Hepatocyte (in vitro differentiated cells): ENCODE measurements at regions not wholly inside any gene's neighbourhood (a gene's known extent, or its start where the extent isn't known, plus 50 kb on each side); places are given as distances from the start of the nearest gene placed in this dataset.

Experiments used
- DNase-seq: peaks from one replicate; pipeline ENCODE4 v3.0.0-alpha.2; 2016; ENCODE audit warnings: low spot score
- H2AFZ ChIP-seq: fragments of 200-600 bp; sonication (generic); 2 replicates; pipeline ENCODE4 v1.6.0; 2016; ENCODE audit warnings: antibody characterized with exemption, mild to moderate bottlenecking
- H3K27ac ChIP-seq: fragments of 200-600 bp; sonication (generic); 2 replicates; pipeline ENCODE4 v1.5.1; 2016; ENCODE audit warnings: mild to moderate bottlenecking
- H3K27me3 ChIP-seq: fragments of 200-600 bp; sonication (generic); 2 replicates; pipeline ENCODE4 v1.6.1; 2016
- H3K36me3 ChIP-seq: fragments of 200-600 bp; sonication (generic); replicated peaks from 2 replicates; pipeline ENCODE4 v1.5.1; 2016; ENCODE audit warnings: low read depth; ENCODE audit not compliant: insufficient read depth
- H3K4me1 ChIP-seq: fragments of 200-600 bp; sonication (generic); 2 replicates; pipeline ENCODE4 v1.5.1; 2016; ENCODE audit warnings: mild to moderate bottlenecking, moderate library complexity; ENCODE audit not compliant: insufficient read depth
- H3K4me2 ChIP-seq: fragments of 200-600 bp; sonication (generic); 2 replicates; pipeline ENCODE4 v1.6.0; 2016
- H3K4me3 ChIP-seq: fragments of 200-600 bp; sonication (generic); 2 replicates; pipeline ENCODE4 v1.5.1; 2016; ENCODE audit warnings: mild to moderate bottlenecking
- H3K79me2 ChIP-seq: fragments of 200-600 bp; sonication (generic); 2 replicates; pipeline ENCODE4 v1.6.0; 2017; ENCODE audit warnings: mild to moderate bottlenecking
- H3K9me2 ChIP-seq: fragments of 200-600 bp; sonication (generic); replicated peaks from 2 replicates; pipeline ENCODE4 v1.6.0; 2017; ENCODE audit warnings: mild to moderate bottlenecking; ENCODE audit not compliant: insufficient read depth
- H3K9me3 ChIP-seq: fragments of 200-600 bp; sonication (generic); 2 replicates; pipeline ENCODE4 v1.5.1; 2016; ENCODE audit warnings: low read depth, mild to moderate bottlenecking
- H4K20me1 ChIP-seq: fragments of 200-600 bp; sonication (generic); 2 replicates; pipeline ENCODE4 v1.6.0; 2016; ENCODE audit warnings: mild to moderate bottlenecking; ENCODE audit not compliant: insufficient read depth, poor library complexity, severe bottlenecking
- CTCF ChIP-seq: fragments of 200-600 bp; sonication (generic); IDR thresholded peaks from 2 replicates; pipeline ENCODE4 v1.5.1; 2016; ENCODE audit warnings: antibody characterized with exemption, mild to moderate bottlenecking; ENCODE audit not compliant: poor library complexity
- EZH2 ChIP-seq: fragments of 200-600 bp; sonication (generic); IDR thresholded peaks from 2 replicates; pipeline ENCODE4 v1.6.1; 2016; ENCODE audit warnings: antibody characterized with exemption, mild to moderate bottlenecking, borderline replicate concordance
- EZH2phosphoT487 ChIP-seq: fragments of 200-600 bp; sonication (generic); IDR thresholded peaks from one replicate; pipeline ENCODE4 v1.6.1; 2018; ENCODE audit warnings: antibody characterized with exemption, mild to moderate bottlenecking, low read depth, moderate library complexity; ENCODE audit not compliant: unreplicated experiment, severe bottlenecking
- WGBS: methylation state at CpG from one replicate; pipeline ENCODE4 v1.1.6; 2016; ENCODE audit warnings: low lambda C conversion rate; ENCODE audit errors: missing lambda C conversion rate; 5-methylcytosine and 5-hydroxymethylcytosine counted together

GRCh38 chr5:2466966-2467365, 284.5 kb downstream of the IRX2 start:
- Histone ChIP-seq H3K9me2 (no peaks in the 10 kb centered on the region), H3K27me3 (no peaks in the 10 kb centered on the region), H3K4me2 (no peak overlapping the region), H3K4me1 (no peaks in the 10 kb centered on the region), H3K9me3 (no peaks in the 10 kb centered on the region), H3K4me3 (no peak overlapping the region), H4K20me1 (no peaks in the 10 kb centered on the region), H2AFZ (no peak overlapping the region), H3K79me2 (no peaks in the 10 kb centered on the region), H3K36me3 (no peaks in the 10 kb centered on the region), H3K27ac (no peak overlapping the region)
- no peak for DNase-seq
- 72% methylated on average over 9 of the region's 9 CpGs for WGBS
- TF ChIP-seq EZH2 (no peak), EZH2phosphoT487 (no peak), CTCF (no peak)

- TF ChIP-seq CTCF = no peak
- no peak overlapping the region for H3K27ac ChIP-seq
- no peaks in the 10 kb centered on the region for H3K9me2 ChIP-seq
- 62% methylated on average over 10 of the region's 10 CpGs for WGBS
- no peaks in the 10 kb centered on the region for H4K20me1 ChIP-seq
- H3K27me3 ChIP-seq = no peaks in the 10 kb centered on the region
- H3K79me2 ChIP-seq = no peaks in the 10 kb centered on the region
- no peak overlapping the region for H3K4me3 ChIP-seq
- DNase-seq = no peak
- H3K36me3 ChIP-seq = no peaks in the 10 kb centered on the region
- no peaks in the 10 kb centered on the region for H3K9me3 ChIP-seq
- H2AFZ ChIP-seq = no peak overlapping the region
- H3K4me2 ChIP-seq = no peak overlapping the region
- no peaks in the 10 kb centered on the region for H3K4me1 ChIP-seq
Measured at GRCh38 chr5:2465383-2465782, 286.1 kb downstream of the IRX2 start.

- H3K27me3 ChIP-seq = no peaks in the 10 kb centered on the region
- no peak for DNase-seq
- 94% methylated on average over 8 of the region's 9 CpGs for WGBS
- H4K20me1 ChIP-seq = no peaks in the 10 kb centered on the region
- H3K27ac ChIP-seq = no peak overlapping the region
- H3K4me2 ChIP-seq = no peak overlapping the region
- TF ChIP-seq EZH2 = no peak
- TF ChIP-seq CTCF = no peak
- no peak for TF ChIP-seq EZH2phosphoT487
- H3K9me3 ChIP-seq = no peaks in the 10 kb centered on the region
- H3K4me1 ChIP-seq = no peaks in the 10 kb centered on the region
- H3K4me3 ChIP-seq = no peak overlapping the region
- H2AFZ ChIP-seq = no peak overlapping the region
- H3K9me2 ChIP-seq = no peaks in the 10 kb centered on the region
- H3K36me3 ChIP-seq = no peaks in the 10 kb centered on the region
- no peaks in the 10 kb centered on the region for H3K79me2 ChIP-seq
Measured at GRCh38 chr5:2464141-2464540, 287.3 kb downstream of the IRX2 start.
